T-helper 1 cell (primary cell): ENCODE measurements at regions not wholly inside any gene's neighbourhood (a gene's known extent, or its start where the extent isn't known, plus 50 kb on each side); places are given as distances from the start of the nearest gene placed in this dataset.

ENCODE experiments used
- DNase-seq, 5 donors: peaks; one replicate each; pipeline ENCODE4 v3.0.0-alpha.2; 2012 to 2020

DNA sequence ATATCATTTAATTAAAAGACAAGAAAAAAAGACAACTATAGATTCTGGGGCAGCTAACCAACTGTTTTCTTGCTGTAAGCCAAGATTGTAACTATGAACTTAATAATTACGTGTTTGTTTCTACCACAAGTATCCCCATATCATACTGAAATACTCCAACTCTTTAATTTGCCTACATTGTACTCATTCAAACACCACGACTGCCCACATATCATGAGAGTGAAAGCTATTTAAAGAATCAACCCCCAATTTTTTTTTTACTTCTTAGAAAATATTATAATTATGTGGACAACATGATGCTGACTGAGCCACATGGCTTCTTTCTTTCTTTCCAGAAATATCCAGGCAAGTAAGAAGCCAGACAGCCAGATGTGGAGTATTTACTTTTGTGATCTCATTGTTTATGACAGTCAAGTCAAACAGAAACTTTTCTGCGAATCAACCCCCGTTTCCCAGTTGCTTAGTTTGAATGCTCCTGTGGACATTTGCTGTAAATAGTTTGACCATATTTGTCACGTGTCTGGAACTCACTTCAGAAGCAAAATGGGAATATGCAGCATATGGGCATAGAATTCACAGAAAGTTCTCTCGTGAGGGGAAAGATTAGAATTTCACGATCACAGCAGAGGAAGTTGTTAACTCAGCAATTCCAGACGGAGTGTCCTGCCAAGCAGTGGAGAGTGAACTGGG lies 126.8 kb upstream of the PSMD7 start:
- no peak for DNase-seq

DNA sequence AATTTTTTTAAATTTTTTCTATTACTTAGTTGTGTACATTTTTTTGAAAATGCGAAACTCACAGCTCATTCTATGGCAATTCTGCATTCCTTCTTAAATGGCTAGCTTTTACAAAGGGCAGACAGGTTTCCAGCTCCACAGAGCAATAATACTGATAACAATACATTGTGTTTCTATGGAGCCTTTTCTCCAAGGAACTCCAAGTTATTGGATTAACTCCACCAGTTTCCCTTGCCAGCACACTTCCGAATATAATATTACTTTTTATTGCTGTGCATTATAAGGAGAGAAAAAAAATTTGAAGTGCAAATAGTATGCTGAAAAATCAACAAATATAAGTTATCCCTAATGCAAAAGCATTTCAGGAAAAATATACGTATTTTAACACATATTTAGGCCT lies 127.5 kb upstream of the PSMD7 start:
- no peak for DNase-seq

DNA sequence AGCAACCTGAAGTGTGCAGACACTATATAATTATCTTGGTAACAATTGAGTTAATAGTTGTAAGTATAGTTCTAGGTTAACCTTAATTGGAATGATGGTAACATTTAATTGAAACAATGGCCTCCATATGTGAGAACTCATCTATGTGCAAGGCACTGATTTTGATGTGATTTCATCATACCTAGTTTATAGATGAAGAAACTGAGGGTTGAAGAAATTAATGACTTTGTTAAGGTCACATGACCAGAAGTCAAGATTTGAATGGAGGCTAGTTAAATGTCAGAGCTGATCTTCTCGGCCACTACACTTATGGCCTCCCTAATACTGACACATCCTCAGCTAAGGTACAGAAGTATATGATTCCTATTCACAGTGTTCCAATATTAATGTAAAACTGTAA lies 128.2 kb upstream of the PSMD7 start:
- no peak for DNase-seq

DNA sequence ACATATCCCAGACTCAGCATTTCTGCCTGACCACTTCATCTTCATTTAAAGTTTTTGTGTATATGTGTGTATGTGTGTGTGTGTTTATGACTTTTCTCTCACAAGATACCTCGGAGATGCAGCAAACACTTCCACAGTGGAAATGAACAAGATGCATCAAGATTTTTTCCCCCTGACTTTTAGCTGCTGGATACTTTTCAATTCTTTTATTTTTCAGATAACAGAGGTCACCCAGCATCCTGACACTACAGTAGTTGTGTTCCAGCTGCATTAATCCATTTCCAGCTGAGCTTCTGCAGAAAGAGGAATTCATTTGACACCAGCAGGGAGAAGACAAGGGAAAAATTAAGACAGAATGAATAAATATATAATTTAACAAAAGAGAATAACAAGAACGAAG lies 130.2 kb upstream of the PSMD7 start:
- no peak for DNase-seq

DNA sequence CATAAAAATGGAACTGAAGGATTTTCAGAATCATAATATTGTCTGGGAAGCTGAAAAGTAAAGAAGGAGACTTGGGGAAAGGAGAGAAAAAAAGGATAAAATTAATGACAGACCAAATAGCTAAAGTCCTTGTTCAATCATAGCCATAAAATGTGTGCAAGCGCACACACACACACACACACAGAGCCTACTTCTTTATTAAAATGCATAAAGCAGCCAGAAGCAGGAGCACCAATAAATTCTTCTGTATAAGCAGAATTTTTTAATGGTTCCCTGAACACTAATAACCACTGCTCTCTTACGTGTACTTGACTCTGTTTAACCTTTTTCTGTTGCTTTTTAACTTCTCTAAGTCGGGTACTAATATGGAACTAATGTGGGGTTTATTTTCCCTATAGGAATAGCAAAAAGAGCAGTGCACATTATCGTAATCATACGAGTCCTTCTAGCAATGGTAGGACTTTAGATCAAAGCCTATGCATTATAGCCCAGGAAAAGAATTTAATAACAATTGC lies 131.0 kb upstream of the PSMD7 start:
- no peak for DNase-seq

DNA sequence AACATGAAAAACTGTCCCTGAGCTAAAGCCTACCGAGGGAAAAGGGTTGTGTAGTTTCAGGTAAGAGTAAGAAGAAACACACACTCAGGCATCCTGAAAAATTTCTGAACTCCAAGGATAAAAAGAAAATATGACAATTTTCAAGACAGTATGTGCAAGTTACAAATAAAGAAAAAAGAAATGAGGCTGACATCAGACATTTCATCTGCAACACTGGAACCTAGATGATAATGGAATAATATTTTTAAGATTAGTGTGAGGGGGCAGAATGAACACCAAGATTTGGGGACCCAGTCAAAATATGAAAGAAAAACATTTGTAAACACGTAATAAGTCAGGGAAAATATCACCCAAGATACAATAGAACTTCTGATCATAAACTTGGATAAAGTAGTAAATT lies 135.9 kb upstream of the PSMD7 start:
- DNase-seq, result no peak

DNA sequence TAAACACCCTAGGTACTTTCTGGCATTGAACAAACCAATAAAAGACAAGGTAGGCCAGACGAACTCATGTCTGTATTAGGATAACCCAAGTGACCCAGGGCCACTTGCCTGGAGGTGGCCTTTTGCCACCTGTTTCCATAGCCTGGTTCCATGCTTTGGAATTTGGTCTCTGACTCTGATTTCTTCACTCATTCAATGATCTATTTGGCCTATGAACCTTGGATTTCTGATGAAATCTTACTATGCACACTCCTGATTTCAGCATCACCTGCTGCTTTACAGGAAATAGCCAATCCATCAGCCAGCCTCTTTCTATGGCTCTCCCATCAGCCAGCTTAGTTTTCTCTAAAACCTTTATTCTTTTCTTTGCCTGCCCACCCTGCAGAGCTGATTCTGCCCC lies 142.8 kb upstream of the PSMD7 start:
- no peak for DNase-seq

DNA sequence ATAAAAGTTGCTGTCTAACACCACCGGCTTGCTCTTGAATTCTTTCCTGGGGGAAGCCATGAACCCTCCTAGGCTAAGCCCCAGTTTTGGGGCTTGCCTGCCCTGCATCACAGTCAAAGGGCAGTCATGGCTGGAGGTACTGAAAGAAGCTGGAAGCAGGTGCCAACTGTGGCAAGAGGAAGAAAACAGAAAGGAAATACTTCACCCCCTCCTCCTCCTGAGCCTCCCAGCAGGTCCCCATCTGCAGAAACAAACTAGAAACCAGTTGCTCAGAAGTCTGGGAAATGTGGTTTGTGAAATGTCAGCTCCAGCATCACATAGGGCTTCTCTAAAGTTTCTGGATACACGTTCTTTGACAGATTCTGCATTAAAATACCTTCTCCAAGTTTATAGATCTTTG lies 150.0 kb upstream of the PSMD7 start:
- DNase-seq, result no peak

DNA sequence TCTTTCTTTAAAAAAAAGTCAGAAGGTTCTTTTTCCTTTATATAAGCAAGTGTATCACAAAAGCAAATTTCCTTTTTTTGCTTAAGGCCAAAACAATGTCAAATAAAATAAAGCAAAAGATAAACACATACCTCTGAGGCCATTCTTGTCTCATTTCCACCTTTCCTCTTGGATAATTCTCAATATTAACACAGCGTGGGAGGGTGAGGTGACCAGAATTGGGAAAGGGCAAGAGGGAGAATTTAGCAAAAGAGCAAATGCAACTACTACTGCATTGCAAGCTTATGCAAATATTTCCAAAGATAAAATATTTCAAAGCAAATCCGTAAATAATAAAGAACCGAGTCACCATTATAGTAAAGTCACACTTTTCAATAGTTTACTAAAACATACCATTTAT lies 153.4 kb upstream of the PSMD7 start:
- no peak for DNase-seq

DNA sequence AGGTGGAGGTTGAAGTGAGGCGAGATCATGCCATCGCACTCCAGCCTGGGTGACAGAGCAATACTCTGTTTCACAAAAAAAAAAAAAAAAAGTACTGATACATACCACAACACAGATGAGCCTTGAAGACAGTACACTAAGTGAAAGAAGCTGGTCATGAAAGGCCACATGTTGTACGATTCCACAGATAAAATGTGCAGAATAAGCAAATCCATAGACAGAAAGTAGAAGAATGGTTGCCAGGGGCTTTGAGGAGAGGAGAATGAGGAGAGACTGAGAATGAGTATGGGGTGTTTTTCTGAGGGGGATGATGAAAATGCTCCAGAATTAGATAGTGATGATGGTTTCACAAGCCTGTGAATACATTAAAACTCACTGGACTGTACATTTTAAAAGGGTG lies 155.6 kb upstream of the PSMD7 start:
- no peak for DNase-seq

DNA sequence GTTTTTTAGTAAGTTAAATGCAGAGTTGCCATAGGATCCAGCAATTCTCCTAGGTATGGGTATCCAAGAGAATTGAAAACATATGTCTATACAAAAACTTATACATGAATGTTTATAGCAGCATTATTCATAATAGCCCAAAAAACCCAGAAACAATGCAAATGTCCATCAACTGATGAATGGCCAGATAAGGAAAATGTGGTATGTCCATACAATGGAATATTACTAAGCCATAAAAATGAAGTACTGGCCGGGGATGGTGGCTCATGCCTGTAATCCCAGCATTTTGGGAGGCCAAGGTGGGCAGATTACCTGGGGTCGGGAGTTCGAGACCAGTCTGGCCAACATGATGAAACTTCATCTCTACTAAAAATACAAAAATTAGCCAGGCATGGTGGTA lies 156.1 kb upstream of the PSMD7 start:
- no peak for DNase-seq

DNA sequence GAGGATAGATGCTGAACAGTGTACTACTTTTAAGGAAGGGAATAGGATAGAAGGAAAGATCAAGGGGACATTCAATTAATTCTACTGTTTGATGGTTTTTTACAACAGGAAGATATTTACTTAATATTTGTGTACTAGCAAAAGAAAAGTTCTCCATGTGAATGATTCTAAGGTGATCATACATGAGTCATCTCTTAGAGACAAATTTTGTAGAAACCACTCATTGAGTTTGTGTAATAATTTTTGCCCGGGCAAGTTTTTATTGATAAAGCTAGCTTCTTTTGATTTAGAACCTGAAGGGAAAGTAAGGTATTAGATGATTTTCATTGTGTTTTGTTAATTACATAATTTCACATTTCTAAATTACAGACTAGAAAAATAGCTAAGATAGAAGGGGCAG lies 172.8 kb upstream of the PSMD7 start:
- DNase-seq, result no peak

DNA sequence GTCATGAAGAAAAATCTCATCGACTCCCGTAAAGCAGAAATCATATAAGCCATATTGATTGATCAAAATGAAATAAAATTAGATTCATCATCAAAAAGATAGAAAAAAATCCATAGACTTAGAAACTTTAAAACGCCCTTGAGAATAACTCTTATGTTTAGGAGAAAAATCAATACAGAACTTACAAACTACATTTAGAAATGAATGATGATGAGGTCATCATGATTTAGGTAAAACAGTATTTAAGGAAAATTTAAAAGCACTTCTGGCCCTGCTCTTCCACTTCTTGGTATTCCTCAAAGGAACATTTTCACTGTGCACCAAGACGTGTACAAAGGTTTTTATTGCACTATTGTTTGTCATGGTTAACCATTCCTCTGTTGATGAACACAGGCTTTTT lies 173.4 kb upstream of the PSMD7 start:
- no peak for DNase-seq

DNA sequence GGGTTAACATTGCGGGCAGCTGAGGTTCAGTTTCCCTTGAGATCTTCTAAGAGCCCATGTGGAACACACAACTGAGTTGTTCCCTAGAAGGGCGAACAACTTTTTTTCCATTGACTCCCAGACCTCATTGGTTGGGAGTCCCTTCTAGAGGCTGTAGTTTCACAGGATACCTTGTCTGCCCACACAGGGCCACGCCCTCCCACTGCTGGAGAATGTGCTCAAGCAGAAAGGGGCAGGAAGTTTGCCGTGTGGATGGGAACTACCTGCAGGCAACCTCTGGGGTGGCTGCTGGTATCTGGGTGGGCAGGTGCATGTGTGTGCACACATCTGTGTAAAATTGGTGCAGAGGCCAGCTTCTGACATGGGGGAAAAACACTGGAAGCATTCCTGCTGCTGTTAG lies 178.8 kb upstream of the PSMD7 start:
- DNase-seq, result no peak

DNA sequence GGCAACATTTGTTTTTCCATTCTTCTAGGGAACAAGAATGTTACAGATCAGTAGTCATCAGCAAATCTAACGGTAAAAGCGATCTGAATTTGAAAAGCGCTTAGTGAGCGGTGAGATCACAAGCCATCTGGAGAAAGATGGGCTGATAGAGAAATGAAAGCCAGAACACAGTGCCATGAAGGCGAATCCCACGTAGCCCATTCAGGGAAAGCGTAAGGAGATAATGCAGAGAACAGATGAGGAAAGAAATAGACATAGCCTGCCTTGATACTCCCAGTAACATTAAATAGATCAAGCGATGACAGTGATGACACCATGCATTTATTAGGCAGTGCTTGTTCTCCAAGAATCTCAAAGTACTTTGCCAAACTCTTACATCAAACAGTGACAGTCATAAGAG lies 183.1 kb upstream of the PSMD7 start:
- no peak for DNase-seq

DNA sequence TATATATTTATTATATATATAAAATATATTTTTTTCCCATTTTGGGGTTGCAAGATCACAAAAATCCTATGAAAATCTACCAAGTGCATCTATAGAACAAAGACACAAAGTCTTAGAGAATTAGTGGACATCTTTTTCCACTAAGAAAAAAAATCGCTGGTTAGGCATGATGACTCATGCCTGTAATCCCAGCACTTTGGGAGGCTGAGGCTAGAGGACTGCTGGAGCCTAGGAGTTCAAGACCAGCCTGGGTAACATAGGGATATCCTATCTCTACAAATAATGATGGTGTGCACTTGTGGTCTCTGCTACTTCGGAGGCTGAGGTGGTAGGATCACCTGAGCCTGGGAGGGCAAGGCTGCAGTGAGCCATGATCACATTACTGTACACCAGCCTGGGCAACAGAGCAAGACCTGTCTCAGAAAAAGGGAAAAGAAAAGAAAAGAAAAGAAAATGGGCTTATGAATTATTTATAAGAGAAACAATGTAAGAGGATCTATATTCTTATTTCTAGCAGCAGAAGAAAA lies 185.1 kb upstream of the PSMD7 start:
- peak in 1 of 5 donors; percentile 14 for DNase-seq

DNA sequence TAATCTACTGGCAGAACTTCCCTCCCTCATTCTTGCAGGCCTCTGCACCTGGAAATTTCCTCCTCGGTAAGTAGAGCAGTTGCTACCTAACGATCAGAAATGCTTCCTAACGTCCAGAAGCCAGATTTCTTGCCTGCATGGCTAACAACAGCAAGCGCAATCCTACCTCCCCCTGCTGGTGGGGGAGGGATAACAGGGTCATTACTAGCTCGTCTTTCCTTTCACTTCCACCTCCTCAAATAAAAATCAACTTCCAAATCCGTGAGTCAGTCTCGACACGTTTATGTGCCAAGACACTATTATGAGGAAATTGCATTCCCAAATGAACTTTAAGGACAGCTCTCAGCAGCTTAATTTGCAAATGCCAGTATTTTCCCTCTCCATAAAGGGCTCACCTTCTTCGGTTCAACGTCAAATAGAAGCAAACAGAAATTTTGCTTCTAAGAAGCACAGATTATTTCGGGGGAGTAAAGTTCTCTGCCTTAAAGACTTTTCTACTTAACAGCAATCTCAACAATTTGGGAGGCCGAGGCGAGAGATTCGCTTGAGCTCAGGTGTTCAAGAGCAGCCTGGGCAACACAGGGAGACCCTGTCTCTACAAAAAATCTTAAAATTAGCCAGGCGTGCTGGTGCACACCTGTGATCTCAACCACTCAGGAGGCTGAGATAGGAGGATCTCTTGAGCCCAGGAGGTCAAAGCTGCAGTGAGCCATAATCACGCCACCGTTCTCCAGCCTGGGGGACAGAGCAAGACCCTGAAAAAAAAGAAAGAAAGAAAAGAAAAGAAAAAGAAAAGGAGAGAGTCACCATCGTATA lies 188.6 kb upstream of the PSMD7 start:
- DNase-seq, result peak in 2 of 5 donors; percentile 3 to 28

DNA sequence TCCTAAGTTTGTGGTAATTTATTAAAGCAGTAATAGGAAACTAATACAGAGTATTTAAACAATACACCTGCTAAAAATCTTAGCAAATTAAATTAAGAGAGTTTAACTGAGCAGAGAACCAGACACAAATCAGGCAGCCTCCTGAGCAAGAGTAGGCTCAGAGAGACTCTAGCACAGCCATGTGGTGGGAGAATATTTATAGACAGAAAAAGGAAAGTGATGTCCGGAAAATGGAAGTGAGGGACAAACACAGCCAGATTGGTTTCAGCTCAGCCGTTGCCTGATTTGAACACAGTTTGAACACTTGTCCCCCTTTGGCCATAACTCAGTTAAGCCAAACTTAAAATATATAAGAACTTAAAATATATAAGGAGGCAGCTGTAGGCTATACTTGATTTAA lies 192.6 kb upstream of the PSMD7 start:
- no peak for DNase-seq

DNA sequence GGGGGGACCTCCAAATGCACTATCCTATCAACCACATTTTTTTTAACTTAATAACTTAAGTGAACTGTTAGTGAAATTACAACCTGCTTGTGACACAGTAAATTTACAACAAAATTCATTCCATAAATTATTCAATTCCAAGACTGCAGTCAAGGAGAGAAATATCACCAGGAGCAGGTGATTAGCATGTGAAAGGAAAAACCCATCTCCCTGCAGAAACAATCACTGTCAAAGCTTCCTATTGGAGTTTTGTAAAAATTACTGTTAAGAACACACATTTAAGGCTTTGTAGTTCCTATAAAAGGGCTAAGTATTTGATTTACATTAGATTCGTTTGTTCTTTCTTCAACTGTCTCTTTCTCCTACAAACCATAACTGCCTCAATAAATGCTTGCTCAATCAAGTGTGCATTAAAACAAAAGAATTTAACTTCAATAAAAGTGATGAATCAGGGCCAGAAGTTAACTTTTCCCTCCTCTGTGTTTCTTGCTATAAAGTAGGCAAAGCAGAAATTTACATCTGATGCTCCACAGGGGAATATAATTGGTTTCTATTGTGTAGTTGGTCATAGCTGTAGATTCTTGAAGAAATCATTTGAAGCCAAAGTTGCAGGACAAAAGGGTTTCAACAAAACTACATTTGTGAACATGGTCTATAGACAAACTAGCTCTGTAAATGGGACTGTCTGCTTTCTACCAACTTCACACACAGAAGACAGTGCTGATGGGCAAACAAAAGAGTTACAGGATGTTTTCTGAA lies 195.1 kb upstream of the PSMD7 start:
- no peak for DNase-seq

DNA sequence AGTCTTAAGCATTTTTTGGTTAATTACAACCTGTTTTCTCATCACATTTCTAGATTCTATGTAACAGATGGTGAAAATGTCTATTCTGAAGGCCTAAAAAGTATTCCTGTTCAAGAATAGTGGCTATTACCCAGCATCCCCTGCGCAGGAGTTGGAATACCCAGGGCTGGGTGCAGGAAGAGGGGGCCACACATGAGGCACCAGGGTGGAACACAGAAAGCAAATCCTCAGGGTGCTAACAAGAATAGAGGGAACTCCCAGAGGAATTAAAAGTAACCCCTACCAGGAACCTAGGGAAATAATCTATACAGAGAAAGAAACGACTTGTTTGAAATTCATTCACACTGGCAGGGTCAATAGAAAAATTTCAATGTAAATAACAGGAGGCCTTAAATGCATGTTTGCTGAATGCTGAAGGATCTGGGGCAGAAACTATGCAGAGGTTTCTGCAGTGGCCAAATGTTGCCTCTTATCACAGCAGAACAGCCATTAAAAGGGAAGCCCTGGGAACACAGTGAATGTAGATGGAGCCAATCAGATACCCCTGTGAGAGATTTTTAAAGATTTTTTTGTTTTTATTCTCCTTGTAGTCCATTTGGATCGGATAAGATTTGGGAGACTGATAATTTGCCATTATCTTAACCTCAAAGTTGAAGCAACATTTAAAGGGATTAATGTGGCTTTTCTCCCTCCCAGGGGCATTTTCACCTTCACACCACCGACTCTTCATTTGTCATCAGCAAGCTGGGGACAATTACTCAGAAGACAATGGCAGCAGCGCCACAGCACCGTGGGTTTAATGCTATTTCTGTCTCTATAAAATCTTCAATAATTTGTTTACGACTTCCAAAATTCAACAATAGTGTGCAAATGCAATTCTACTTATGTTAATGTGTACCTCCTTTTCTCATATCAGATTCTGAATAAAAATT lies 196.0 kb upstream of the PSMD7 start:
- DNase-seq, result no peak

DNA sequence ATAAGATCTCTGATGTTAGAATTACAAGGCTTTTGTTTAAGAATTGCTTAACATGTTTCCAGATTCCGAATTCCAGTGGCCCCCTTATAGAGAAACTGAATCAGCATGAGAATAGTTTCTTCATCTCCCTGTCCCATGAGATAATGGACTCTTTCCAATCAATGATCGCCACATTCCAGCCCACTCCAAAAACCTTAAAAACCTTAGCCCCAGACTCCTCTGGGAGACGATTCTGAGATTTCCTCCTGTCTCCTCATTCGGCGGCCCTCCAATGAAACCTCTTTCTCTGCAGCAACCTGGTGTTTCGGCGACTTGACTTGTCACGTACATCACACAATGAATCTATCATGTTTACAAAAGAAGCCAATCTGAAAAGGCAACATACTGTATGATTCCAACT lies 197.1 kb upstream of the PSMD7 start:
- no peak for DNase-seq

DNA sequence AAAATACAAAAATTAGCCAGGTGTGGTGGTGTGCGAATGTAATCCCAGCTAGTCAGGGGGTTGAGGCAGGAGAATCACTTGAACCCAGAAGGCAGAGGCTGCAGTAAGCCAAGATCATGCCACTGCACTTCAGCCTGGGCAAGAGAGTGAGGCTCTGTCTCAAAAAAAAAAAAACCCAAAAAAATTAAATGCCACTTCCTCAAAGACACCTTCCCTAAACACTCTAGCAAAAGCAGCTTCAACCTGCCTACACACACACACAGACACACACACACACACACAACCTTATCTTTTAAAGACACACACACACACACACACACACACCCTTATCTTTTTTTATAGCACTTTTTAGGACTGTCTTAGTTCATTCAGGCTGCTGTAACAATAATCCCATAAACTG lies 201.7 kb upstream of the PSMD7 start:
- no peak for DNase-seq
